IMR-90 (cell line): ENCODE measurements at regions not wholly inside any gene's neighbourhood (a gene's known extent, or its start where the extent isn't known, plus 50 kb on each side); places are given as distances from the start of the nearest gene placed in this dataset.

Experiments used
- CTCF ChIP-seq: conservative IDR thresholded peaks from 2 replicates; pipeline ENCODE4 v1.5.1; 2012; ENCODE audit warnings: mild to moderate bottlenecking, low read depth, low read length, improper control_type of control experiment
- POLR2A ChIP-seq: IDR thresholded peaks from 2 replicates; pipeline ENCODE4 v1.6.1; 2012; ENCODE audit warnings: mild to moderate bottlenecking, low read depth, low read length
- USF2 ChIP-seq: fragments of 150-350 bp; IDR thresholded peaks from 2 replicates; pipeline ENCODE4 v1.6.1; 2017; ENCODE audit warnings: mild to moderate bottlenecking, antibody characterized with exemption, low read length, low read depth

DNA sequence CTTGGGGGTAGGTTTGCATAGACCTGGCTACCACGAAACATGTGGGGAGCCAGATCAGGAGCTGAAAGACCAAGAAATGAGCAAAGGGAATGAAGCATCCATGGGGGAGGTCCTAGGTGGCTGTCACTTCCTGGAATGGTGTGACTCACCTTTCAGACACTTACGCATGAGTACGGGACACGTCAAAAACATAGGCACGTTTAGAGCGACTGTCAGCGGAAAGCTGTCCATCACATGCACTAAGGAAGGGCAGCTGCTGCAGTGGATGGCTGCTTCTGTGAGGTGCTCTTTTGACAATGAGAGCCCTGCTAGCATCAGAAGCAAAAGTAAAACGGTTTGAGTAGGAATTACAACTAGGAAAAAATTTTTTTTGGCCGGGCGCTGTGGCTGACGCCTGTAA, 244.6 kb upstream of the CCDC54 start:
- no peak for TF ChIP-seq POLR2A
- TF ChIP-seq CTCF = no peak
- TF ChIP-seq USF2 = no peak
